Adipose tissue (tissue), 3 donors: ENCODE measurements at regions not wholly inside any gene's neighbourhood (a gene's known extent, or its start where the extent isn't known, plus 50 kb on each side); places are given as distances from the start of the nearest gene placed in this dataset.
"Not testable (repeated sequence)": the region's sequence is repeated elsewhere in the genome, so short reads cannot be mapped to it uniquely, and the experiment has no call there.

ENCODE experiments used
- H3K27ac ChIP-seq: one replicate; pipeline ENCODE4 v1.5.1; 2013; ENCODE audit warnings: low read depth, low read length
- WGBS, 3 donors: extraction: QIAGEN DNeasy Blood & Tissue Kit; methylation state at CpG; one replicate each; pipeline ENCODE4 v1.1.7; 2013; 5-methylcytosine and 5-hydroxymethylcytosine counted together
- donor health status: healthy with polysubstance abuse.
- donor health status: Bipolar disorder and iron deficiency.
- donor health status: healthy.

GRCh38 chr4:31411565-31411964 lies 691.4 kb downstream of the PCDH7 start:
- WGBS, 3 donors, result 41 to 86% (median 74%) methylated on average over 1 of the region's 1 CpG
- no peak overlapping the region for H3K27ac ChIP-seq

- H3K27ac ChIP-seq, result no peak overlapping the region
- WGBS, 3 donors, result 87 to 94% (median 87%) methylated on average over 3 of the region's 3 CpGs
These were observed 695.5 kb downstream of the PCDH7 start for GRCh38 chr4:31415629-31416028.

- 63 to 75% (median 75%) methylated on average over 7 of the region's 7 CpGs for WGBS, 3 donors
These were observed 696.3 kb downstream of the PCDH7 start for GRCh38 chr4:31416498-31416897.

GRCh38 chr4:31417040-31417439 lies 696.9 kb downstream of the PCDH7 start:
- no peak overlapping the region for H3K27ac ChIP-seq
- 69 to 74% (median 69%) methylated on average over 3 of the region's 3 CpGs for WGBS, 3 donors

More at GRCh38 chr4:31416498-31416897, 696.3 kb downstream of the PCDH7 start:
- H3K27ac ChIP-seq, result no peak overlapping the region

- WGBS, 3 donors, result 74 to 89% (median 86%) methylated on average over 2 of the region's 2 CpGs
- no peak overlapping the region for H3K27ac ChIP-seq
These were observed 701.8 kb downstream of the PCDH7 start for GRCh38 chr4:31422006-31422405.

- H3K27ac ChIP-seq, result no peak overlapping the region
- WGBS, 3 donors, result 69 to 73% (median 72%) methylated on average over 3 of the region's 3 CpGs
These were observed 707.5 kb downstream of the PCDH7 start for GRCh38 chr4:31427691-31428090.

- H3K27ac ChIP-seq, result no peak overlapping the region
- WGBS, 3 donors, result 78 to 84% (median 81%) methylated on average over 11 of the region's 11 CpGs
These were observed 722.1 kb downstream of the PCDH7 start for GRCh38 chr4:31442236-31442635.

GRCh38 chr4:31445526-31445925 lies 725.4 kb downstream of the PCDH7 start:
- no peak overlapping the region for H3K27ac ChIP-seq
- WGBS, 3 donors, result 78 to 94% (median 92%) methylated on average over 3 of the region's 3 CpGs

GRCh38 chr4:31455612-31456011 lies 735.4 kb downstream of the PCDH7 start:
- no peak overlapping the region for H3K27ac ChIP-seq

- 55 to 77% (median 58%) methylated on average over 4 of the region's 4 CpGs for WGBS, 3 donors
- no peak overlapping the region for H3K27ac ChIP-seq
These were observed 738.6 kb downstream of the PCDH7 start for GRCh38 chr4:31458813-31459212.

- WGBS, 3 donors, result 81 to 88% (median 84%) methylated on average over 5 of the region's 5 CpGs
- no peak overlapping the region for H3K27ac ChIP-seq
These were observed 741.3 kb downstream of the PCDH7 start for GRCh38 chr4:31461421-31461820.

GRCh38 chr4:31467781-31468180 lies 747.6 kb downstream of the PCDH7 start:
- no peak overlapping the region for H3K27ac ChIP-seq
- WGBS, 3 donors, result 55 to 72% (median 66%) methylated on average over 3 of the region's 3 CpGs

- no peak overlapping the region for H3K27ac ChIP-seq
- WGBS, 3 donors, result 42 to 53% (median 50%) methylated on average over 1 of the region's 1 CpG
These were observed 754.1 kb downstream of the PCDH7 start for GRCh38 chr4:31474221-31474620.

- 81 to 97% (median 89%) methylated on average over 1 of the region's 1 CpG for WGBS, 3 donors
- no peak overlapping the region for H3K27ac ChIP-seq
These were observed 762.5 kb downstream of the PCDH7 start for GRCh38 chr4:31482691-31483090.

GRCh38 chr4:31499216-31499615 lies 779.0 kb downstream of the PCDH7 start:
- WGBS, 3 donors, result 76 to 87% (median 84%) methylated on average over 3 of the region's 3 CpGs

GRCh38 chr4:31516520-31516919 lies 796.4 kb downstream of the PCDH7 start:
- no peak overlapping the region for H3K27ac ChIP-seq
- WGBS, 3 donors, result 55 to 76% (median 74%) methylated on average over 1 of the region's 1 CpG

More at GRCh38 chr4:31499216-31499615, 779.0 kb downstream of the PCDH7 start:
- not testable (repeated sequence) for H3K27ac ChIP-seq

- no peak overlapping the region for H3K27ac ChIP-seq
These were observed 798.7 kb downstream of the PCDH7 start for GRCh38 chr4:31518796-31519250.

GRCh38 chr4:31530555-31530954 lies 810.4 kb downstream of the PCDH7 start:
- 65 to 85% (median 76%) methylated on average over 3 of the region's 3 CpGs for WGBS, 3 donors

More at GRCh38 chr4:31518796-31519250, 798.7 kb downstream of the PCDH7 start:
- WGBS, 3 donors, result 77 to 89% (median 88%) methylated on average over 3 of the region's 3 CpGs

GRCh38 chr4:31538877-31539276 lies 818.7 kb downstream of the PCDH7 start:
- no peak overlapping the region for H3K27ac ChIP-seq

More at GRCh38 chr4:31530555-31530954, 810.4 kb downstream of the PCDH7 start:
- H3K27ac ChIP-seq, result no peak overlapping the region

- no peak overlapping the region for H3K27ac ChIP-seq
These were observed 819.3 kb downstream of the PCDH7 start for GRCh38 chr4:31539284-31540069.
